ENCODE measurements at regions not wholly inside any gene's neighbourhood (a gene's known extent, or its start where the extent isn't known, plus 50 kb on each side); places are given as distances from the start of the nearest gene placed in this dataset.

GRCh38 chr13:104740641-104741222 lies 1674.5 kb upstream of the SLC10A2 start:
- Histone ChIP-seq H3K27me3 (no peaks in the 10 kb centered on the region), H3K27ac (no peak overlapping the region), H3K9me3 (no peaks in the 10 kb centered on the region), H3K4me3 (no peak overlapping the region), H3K4me1 (no peaks in the 10 kb centered on the region), H3K36me3 (ENCODE audit: low read depth, missing control alignments) (no peaks in the 10 kb centered on the region)
- 62 to 71% methylated on average over 7 of the region's 7 CpGs for WGBS, 2 donors
- intact Hi-C loops (cut with DNase I; ENCODE audit: low total_unique reads) = no loop called here
- TF ChIP-seq CTCF (IDR thresholded peaks at IDR 0.05) (no peak), POLR2A (IDR thresholded peaks at IDR 0.05) (no peak)
- no peak for DNase-seq

- 66 to 69% methylated on average over 6 of the region's 6 CpGs for WGBS, 2 donors
Measured at GRCh38 chr13:104737713-104738112, 1671.5 kb upstream of the SLC10A2 start.

GRCh38 chr13:104733427-104733826 lies 1667.2 kb upstream of the SLC10A2 start:
- H3K4me1 ChIP-seq = no peaks in the 10 kb centered on the region
- H3K4me3 ChIP-seq = no peak overlapping the region
- no peak overlapping the region for H3K27ac ChIP-seq
- H3K36me3 ChIP-seq (ENCODE audit: low read depth, missing control alignments) = no peaks in the 10 kb centered on the region
- no peaks in the 10 kb centered on the region for H3K27me3 ChIP-seq
- no peak for DNase-seq
- H3K9me3 ChIP-seq = no peaks in the 10 kb centered on the region
- intact Hi-C loops (cut with DNase I; ENCODE audit: low total_unique reads) = no loop called here
- TF ChIP-seq CTCF (IDR thresholded peaks at IDR 0.05) (no peak), POLR2A (IDR thresholded peaks at IDR 0.05) (no peak)
- 84 to 91% methylated on average over 1 of the region's 1 CpG for WGBS, 2 donors

More at GRCh38 chr13:104737713-104738112, 1671.5 kb upstream of the SLC10A2 start:
- H3K4me3 ChIP-seq = no peak overlapping the region
- intact Hi-C loops (cut with DNase I; ENCODE audit: low total_unique reads) = no loop called here
- no peak overlapping the region for H3K27ac ChIP-seq
- no peak for DNase-seq
- no peaks in the 10 kb centered on the region for H3K36me3 ChIP-seq (ENCODE audit: low read depth, missing control alignments)
- H3K9me3 ChIP-seq = no peaks in the 10 kb centered on the region
- no peak for TF ChIP-seq POLR2A (IDR thresholded peaks at IDR 0.05)
- TF ChIP-seq CTCF (IDR thresholded peaks at IDR 0.05) = no peak
- no peaks in the 10 kb centered on the region for H3K27me3 ChIP-seq
- no peaks in the 10 kb centered on the region for H3K4me1 ChIP-seq

GRCh38 chr13:104715111-104715510 lies 1648.9 kb upstream of the SLC10A2 start:
- H3K27ac ChIP-seq = no peak overlapping the region
- intact Hi-C loops (cut with DNase I; ENCODE audit: low total_unique reads) = no loop called here
- no peak for DNase-seq
- H3K9me3 ChIP-seq = no peaks in the 10 kb centered on the region
- TF ChIP-seq CTCF (IDR thresholded peaks at IDR 0.05) (no peak), POLR2A (IDR thresholded peaks at IDR 0.05) (no peak)
- H3K27me3 ChIP-seq = no peaks in the 10 kb centered on the region
- H3K4me1 ChIP-seq = no peaks in the 10 kb centered on the region
- H3K36me3 ChIP-seq (ENCODE audit: low read depth, missing control alignments) = no peaks in the 10 kb centered on the region
- H3K4me3 ChIP-seq = no peak overlapping the region

- no peaks in the 10 kb centered on the region for H3K36me3 ChIP-seq (ENCODE audit: low read depth, missing control alignments)
- no peak for TF ChIP-seq POLR2A (IDR thresholded peaks at IDR 0.05)
- TF ChIP-seq CTCF (IDR thresholded peaks at IDR 0.05) = no peak
- intact Hi-C loops (cut with DNase I; ENCODE audit: low total_unique reads) = no loop called here
- H3K9me3 ChIP-seq = no peaks in the 10 kb centered on the region
- H3K4me3 ChIP-seq = no peak overlapping the region
- DNase-seq = no peak
- no peaks in the 10 kb centered on the region for H3K4me1 ChIP-seq
- WGBS, 2 donors = 76 to 91% methylated on average over 7 of the region's 7 CpGs
- no peak overlapping the region for H3K27ac ChIP-seq
- no peaks in the 10 kb centered on the region for H3K27me3 ChIP-seq
Measured at GRCh38 chr13:104705031-104705750, 1639.0 kb upstream of the SLC10A2 start.
